Type B pancreatic cell (in vitro differentiated cells): ENCODE measurements at regions not wholly inside any gene's neighbourhood (a gene's known extent, or its start where the extent isn't known, plus 50 kb on each side); places are given as distances from the start of the nearest gene placed in this dataset.

Experiments used
- DNase-seq: peaks from one replicate; pipeline ENCODE4 v3.0.0; 2021; ENCODE audit warnings: mixed read lengths; ENCODE audit not compliant: unreplicated experiment; ENCODE audit errors: extremely low spot score
- H3K27ac Mint-ChIP-seq: 2 replicates; pipeline ENCODE4 v1.8.0; 2021; ENCODE audit warnings: mild to moderate bottlenecking, mixed read lengths
- H3K27me3 Mint-ChIP-seq: 2 replicates; pipeline ENCODE4 v1.8.0; 2021; ENCODE audit warnings: mixed read lengths
- H3K36me3 Mint-ChIP-seq: 2 replicates; pipeline ENCODE4 v1.8.0; 2021; ENCODE audit warnings: mixed read lengths
- H3K4me1 Mint-ChIP-seq: one replicate; pipeline ENCODE4 v1.8.0; 2021; ENCODE audit warnings: mixed read lengths; ENCODE audit not compliant: unreplicated experiment
- H3K4me3 Mint-ChIP-seq: 2 replicates; pipeline ENCODE4 v1.8.0; 2021; ENCODE audit warnings: mild to moderate bottlenecking, mixed read lengths
- H3K9me3 Mint-ChIP-seq: 2 replicates; pipeline ENCODE4 v1.8.0; 2021; ENCODE audit warnings: mixed read lengths
- TF ChIP-seq, protein P1 (sequence below): fragments of 200-600 bp; sonication (generic); conservative IDR thresholded peaks from 2 replicates; pipeline ENCODE4 v1.5.0; 2021; ENCODE audit warnings: antibody characterized with exemption, mild to moderate bottlenecking

- TF ChIP-seq, protein P1, sequence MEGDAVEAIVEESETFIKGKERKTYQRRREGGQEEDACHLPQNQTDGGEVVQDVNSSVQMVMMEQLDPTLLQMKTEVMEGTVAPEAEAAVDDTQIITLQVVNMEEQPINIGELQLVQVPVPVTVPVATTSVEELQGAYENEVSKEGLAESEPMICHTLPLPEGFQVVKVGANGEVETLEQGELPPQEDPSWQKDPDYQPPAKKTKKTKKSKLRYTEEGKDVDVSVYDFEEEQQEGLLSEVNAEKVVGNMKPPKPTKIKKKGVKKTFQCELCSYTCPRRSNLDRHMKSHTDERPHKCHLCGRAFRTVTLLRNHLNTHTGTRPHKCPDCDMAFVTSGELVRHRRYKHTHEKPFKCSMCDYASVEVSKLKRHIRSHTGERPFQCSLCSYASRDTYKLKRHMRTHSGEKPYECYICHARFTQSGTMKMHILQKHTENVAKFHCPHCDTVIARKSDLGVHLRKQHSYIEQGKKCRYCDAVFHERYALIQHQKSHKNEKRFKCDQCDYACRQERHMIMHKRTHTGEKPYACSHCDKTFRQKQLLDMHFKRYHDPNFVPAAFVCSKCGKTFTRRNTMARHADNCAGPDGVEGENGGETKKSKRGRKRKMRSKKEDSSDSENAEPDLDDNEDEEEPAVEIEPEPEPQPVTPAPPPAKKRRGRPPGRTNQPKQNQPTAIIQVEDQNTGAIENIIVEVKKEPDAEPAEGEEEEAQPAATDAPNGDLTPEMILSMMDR: no peak
- Mint-ChIP-seq H3K4me3 (no peak overlapping the region), H3K36me3 (no peaks in the 10 kb centered on the region), H3K9me3 (no peaks in the 10 kb centered on the region), H3K27ac (no peak overlapping the region), H3K4me1 (peaks cover 4% of the 10 kb centered on the region), H3K27me3 (no peaks in the 10 kb centered on the region)
- DNase-seq: no peak
Measured at GRCh38 chr18:64717026-64717425, 568.1 kb upstream of the LINC00305 start.

DNA sequence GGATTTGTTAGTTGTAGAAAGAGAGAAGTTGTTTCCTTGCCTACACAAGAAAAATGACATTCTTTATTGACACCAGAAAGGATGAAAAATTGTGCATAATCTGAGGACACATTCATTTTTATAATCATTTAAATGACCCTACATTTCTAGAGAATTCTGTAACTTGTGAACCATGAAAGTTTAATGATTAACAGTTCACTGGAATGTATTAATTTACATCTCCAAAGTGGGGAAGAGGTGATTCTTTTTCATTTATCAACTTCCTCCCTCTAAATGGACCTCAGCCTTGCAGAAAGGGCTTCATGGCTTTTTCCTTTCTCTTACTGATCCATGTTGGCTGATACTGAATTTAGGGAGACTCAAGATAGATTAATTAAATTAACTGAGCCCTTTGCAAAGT, 565.2 kb upstream of the LINC00305 start:
- TF ChIP-seq, protein P1: no peak
- no peaks in the 10 kb centered on the region for H3K27me3 Mint-ChIP-seq

GRCh38 chr18:64713284-64713683, 564.4 kb upstream of the LINC00305 start:
- no peak for DNase-seq
- Mint-ChIP-seq H3K9me3 (no peaks in the 10 kb centered on the region), H3K27me3 (no peaks in the 10 kb centered on the region), H3K4me3 (no peak overlapping the region), H3K27ac (no peak overlapping the region), H3K4me1 (no peaks in the 10 kb centered on the region), H3K36me3 (no peaks in the 10 kb centered on the region)
- TF ChIP-seq, protein P1: no peak

More for the DNA sequence above, 565.2 kb upstream of the LINC00305 start:
- no peak overlapping the region for H3K4me3 Mint-ChIP-seq
- no peak for DNase-seq
- no peaks in the 10 kb centered on the region for H3K9me3 Mint-ChIP-seq
- H3K4me1 Mint-ChIP-seq: no peaks in the 10 kb centered on the region
- H3K27ac Mint-ChIP-seq: no peak overlapping the region
- no peaks in the 10 kb centered on the region for H3K36me3 Mint-ChIP-seq

GRCh38 chr18:64712035-64712434, 563.1 kb upstream of the LINC00305 start:
- no peaks in the 10 kb centered on the region for H3K36me3 Mint-ChIP-seq
- TF ChIP-seq, protein P1: no peak
- no peaks in the 10 kb centered on the region for H3K9me3 Mint-ChIP-seq

DNA sequence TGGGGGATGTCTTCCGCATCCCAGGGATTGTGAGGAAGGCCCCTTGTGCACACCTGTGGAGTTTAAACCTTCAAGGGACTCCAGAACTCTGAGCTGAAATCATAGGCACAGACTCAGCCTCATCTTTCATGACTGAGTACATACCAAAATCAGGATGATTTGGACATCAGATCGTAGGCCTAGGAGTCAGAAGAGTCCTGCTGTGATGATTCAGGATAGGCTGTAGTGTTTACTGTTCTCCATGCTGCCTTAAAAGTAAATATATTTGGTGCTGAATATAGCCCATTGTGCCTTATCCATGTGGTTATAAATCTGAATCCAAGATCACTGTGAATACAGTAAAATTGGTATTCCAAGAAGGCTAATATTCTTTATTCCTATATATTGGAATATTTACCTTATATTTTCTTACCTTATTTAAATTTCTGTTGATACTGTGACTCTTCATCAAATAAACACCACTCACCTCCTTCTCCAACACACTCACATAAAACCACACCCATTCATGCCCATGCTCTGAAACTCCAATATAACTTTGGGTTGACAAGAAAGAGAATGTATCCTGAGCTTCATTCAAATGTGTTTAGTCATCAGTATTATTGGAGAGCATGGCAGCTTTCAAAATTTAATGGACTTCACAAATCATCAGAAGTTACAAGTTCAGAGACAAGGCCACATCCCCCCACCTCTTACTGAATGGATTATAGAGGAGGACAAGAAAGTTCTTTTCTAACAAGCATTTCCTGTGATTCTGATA, 561.4 kb upstream of the LINC00305 start:
- H3K27me3 Mint-ChIP-seq: no peaks in the 10 kb centered on the region
- DNase-seq: no peak
- no peak overlapping the region for H3K27ac Mint-ChIP-seq
- no peaks in the 10 kb centered on the region for H3K9me3 Mint-ChIP-seq
- H3K36me3 Mint-ChIP-seq: no peaks in the 10 kb centered on the region
- H3K4me3 Mint-ChIP-seq: no peak overlapping the region
- H3K4me1 Mint-ChIP-seq: no peaks in the 10 kb centered on the region
- TF ChIP-seq, protein P1: no peak

More at GRCh38 chr18:64712035-64712434, 563.1 kb upstream of the LINC00305 start:
- Mint-ChIP-seq H3K4me3 (no peak overlapping the region), H3K4me1 (no peaks in the 10 kb centered on the region), H3K27ac (no peak overlapping the region), H3K27me3 (no peaks in the 10 kb centered on the region)
- no peak for DNase-seq
